Astrocyte (in vitro differentiated cells and primary cell): ENCODE measurements at regions not wholly inside any gene's neighbourhood (a gene's known extent, or its start where the extent isn't known, plus 50 kb on each side); places are given as distances from the start of the nearest gene placed in this dataset.

Experiments
- CTCF ChIP-seq: IDR thresholded peaks from 2 replicates; pipeline ENCODE4 v1.5.1; 2011; ENCODE audit warnings: low read depth, mild to moderate bottlenecking, inconsistent platforms, low read length, moderate library complexity; ENCODE audit not compliant: insufficient read depth
- EZH2 ChIP-seq: IDR thresholded peaks from 2 replicates; pipeline ENCODE4 v1.6.1; 2012; ENCODE audit warnings: mild to moderate bottlenecking, low read length, inconsistent platforms; ENCODE audit not compliant: insufficient read depth

- TF ChIP-seq CTCF (no peak), EZH2 (no peak)
These were observed 184.0 kb downstream of the CDC5L start for GRCh38 chr6:44571510-44571909.
